LNCAP (cell line): ENCODE measurements at regions not wholly inside any gene's neighbourhood (a gene's known extent, or its start where the extent isn't known, plus 50 kb on each side); places are given as distances from the start of the nearest gene placed in this dataset.

Experiments
- TF ChIP-seq, protein P1 (sequence below): fragments of 450-650 bp; IDR thresholded peaks from 2 replicates; pipeline ENCODE4 v1.5.1; 2017; ENCODE audit warnings: mild to moderate bottlenecking

DNA sequence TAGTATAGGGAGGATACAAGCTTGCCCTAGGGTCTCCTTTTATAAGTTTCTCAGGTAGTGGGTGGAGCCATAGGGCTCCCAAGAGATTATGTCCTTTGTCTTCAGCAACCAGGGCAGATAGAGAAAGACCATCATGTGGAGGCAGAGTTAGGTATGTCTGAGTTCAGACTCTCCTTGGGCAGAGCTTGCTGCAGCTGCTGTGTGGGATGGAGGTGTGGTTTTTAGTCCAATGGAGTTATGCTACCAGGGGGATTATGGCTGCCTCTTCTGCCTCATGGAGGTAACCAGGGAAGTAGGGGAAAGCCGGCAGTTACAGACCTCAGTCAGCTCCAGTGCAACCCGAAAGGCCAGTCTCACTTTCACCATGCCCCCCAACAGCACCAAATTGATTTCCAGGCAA is 220.5 kb downstream of the NECTIN3 start:
- TF ChIP-seq, protein P1, sequence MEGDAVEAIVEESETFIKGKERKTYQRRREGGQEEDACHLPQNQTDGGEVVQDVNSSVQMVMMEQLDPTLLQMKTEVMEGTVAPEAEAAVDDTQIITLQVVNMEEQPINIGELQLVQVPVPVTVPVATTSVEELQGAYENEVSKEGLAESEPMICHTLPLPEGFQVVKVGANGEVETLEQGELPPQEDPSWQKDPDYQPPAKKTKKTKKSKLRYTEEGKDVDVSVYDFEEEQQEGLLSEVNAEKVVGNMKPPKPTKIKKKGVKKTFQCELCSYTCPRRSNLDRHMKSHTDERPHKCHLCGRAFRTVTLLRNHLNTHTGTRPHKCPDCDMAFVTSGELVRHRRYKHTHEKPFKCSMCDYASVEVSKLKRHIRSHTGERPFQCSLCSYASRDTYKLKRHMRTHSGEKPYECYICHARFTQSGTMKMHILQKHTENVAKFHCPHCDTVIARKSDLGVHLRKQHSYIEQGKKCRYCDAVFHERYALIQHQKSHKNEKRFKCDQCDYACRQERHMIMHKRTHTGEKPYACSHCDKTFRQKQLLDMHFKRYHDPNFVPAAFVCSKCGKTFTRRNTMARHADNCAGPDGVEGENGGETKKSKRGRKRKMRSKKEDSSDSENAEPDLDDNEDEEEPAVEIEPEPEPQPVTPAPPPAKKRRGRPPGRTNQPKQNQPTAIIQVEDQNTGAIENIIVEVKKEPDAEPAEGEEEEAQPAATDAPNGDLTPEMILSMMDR = no peak

- TF ChIP-seq, protein P1 = no peak
Observed at GRCh38 chr3:111299192-111299615, 227.6 kb downstream of the NECTIN3 start.

- TF ChIP-seq, protein P1 = no peak
Observed at GRCh38 chr3:111301238-111301798, 229.7 kb downstream of the NECTIN3 start.

GRCh38 chr3:111302063-111302462 is 230.4 kb downstream of the NECTIN3 start:
- TF ChIP-seq, protein P1 = no peak

DNA sequence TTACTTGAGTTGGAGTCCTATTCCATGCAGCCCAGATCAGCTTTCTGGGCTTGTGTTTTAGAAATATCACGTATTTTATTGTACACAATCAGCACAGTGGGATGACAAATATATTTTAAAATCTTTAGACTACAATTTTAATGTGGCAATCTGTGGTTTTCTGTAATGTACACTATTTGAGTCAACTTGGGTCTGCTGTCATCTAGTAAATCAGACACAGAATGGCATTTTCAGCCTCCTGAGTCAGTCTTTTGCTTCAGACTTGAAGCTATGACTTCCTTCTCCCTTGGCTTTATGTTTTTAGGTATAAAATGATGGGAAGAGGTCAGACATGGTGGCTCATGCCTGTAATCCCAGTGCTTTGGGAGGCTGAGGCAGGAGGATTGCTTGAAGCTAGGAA is 232.1 kb downstream of the NECTIN3 start:
- TF ChIP-seq, protein P1 = no peak

DNA sequence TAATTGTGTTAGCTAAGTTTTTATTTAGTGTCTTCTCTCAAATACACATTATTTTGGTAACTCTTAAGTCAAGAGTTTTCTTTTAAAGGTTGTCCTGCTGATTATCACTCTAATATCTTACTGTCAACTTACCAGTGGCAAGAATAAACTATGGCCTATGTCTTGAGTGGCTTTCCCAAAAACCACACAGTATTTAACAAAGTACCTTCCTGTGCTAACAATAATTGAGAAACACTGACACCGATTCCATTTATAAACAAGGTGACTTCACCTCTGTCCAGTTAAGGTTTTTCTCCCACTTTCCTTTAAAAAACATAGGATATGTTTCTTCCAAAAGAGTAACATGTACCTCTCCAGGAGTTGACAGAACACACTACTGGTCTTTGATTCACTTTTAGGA is 234.3 kb upstream of the CD96 start:
- TF ChIP-seq, protein P1 = no peak

- TF ChIP-seq, protein P1 = no peak
Observed at GRCh38 chr3:111311126-111311525, 230.9 kb upstream of the CD96 start.

GRCh38 chr3:111311709-111312235 is 230.2 kb upstream of the CD96 start:
- TF ChIP-seq, protein P1 = no peak
